Body of pancreas (tissue), 4 donors: ENCODE measurements at regions not wholly inside any gene's neighbourhood (a gene's known extent, or its start where the extent isn't known, plus 50 kb on each side); places are given as distances from the start of the nearest gene placed in this dataset.

Experiments
- CTCF ChIP-seq, 7 experiments: fragments of 450-650 bp in 4 of 7; fragments of 200-600 bp in 3 of 7; sonication (generic) in 3 of 7; IDR thresholded peaks; one replicate each; pipeline ENCODE4 v1.5.1; 2016 to 2019; ENCODE audit warnings: antibody characterized with exemption in 7 of 7
- POLR2A ChIP-seq, 3 donors: fragments of 450-650 bp; IDR thresholded peaks; one replicate each; pipeline ENCODE4 v1.6.1; 2016; ENCODE audit warnings: antibody characterized with exemption in 3 of 3, mild to moderate bottlenecking in 2 of 3

- TF ChIP-seq CTCF (IDR thresholded peaks at IDR 0.05) (no peak), POLR2A (IDR thresholded peaks at IDR 0.05) (no peak)
Measured at GRCh38 chr12:67877727-67878126, 111.5 kb upstream of the IFNG-AS1 start.
